Fibroblast of gingiva (primary cell): ENCODE measurements at regions not wholly inside any gene's neighbourhood (a gene's known extent, or its start where the extent isn't known, plus 50 kb on each side); places are given as distances from the start of the nearest gene placed in this dataset.

Experiments
- DNase-seq: peaks from one replicate; pipeline ENCODE4 v3.0.0-alpha.2; 2011; ENCODE audit warnings: low read depth

DNA sequence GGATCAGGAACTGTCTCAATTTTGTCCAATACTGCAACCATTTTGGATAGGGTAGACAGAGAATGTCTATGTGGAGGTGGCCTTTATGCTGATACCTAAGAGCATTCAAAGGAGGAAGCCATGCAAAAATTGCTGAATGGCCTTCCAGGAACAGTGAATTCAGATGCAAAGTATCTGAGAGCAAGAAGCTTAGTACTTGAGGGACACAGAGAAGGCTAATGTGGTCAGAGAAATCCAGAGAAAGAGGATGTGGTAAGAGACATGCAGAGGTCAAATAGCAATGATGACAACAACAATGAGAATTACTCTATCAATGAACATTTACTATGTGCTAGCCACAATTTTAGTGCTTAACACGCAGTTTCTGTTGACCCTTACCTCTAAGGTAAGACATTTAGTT is 785.6 kb upstream of the KLHL1 start:
- DNase-seq, result no peak

GRCh38 chr13:70890289-70890688 is 782.0 kb upstream of the KLHL1 start:
- no peak for DNase-seq

- no peak for DNase-seq
Observed at GRCh38 chr13:70889163-70889562, 780.9 kb upstream of the KLHL1 start.

- no peak for DNase-seq
Observed at GRCh38 chr13:70884196-70884595, 775.9 kb upstream of the KLHL1 start.

- DNase-seq, result no peak
Observed at GRCh38 chr13:70874636-70875035, 766.4 kb upstream of the KLHL1 start.

- no peak for DNase-seq
Observed at GRCh38 chr13:70864731-70865130, 756.5 kb upstream of the KLHL1 start.

DNA sequence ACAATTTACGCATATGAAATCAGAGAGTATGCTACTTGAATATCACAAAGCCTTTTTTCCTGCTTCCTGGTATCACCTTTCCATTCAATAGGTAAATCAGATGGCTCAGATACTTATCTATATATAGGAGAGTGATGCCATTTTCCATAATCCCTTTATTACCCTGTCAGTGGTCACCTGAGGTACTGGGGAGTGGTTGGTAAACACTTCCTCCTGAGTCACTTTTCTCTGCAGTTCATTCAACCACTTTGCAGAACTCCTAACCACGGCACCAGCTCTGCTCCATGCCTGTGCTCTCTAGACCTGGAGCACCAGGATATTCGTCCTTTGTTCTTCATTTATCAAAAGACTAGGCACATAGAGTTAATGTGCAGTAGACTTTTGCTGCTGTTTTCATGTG is 748.5 kb upstream of the KLHL1 start:
- no peak for DNase-seq

- DNase-seq, result no peak
Observed at GRCh38 chr13:70856025-70856424, 747.8 kb upstream of the KLHL1 start.

- DNase-seq, result no peak
Observed at GRCh38 chr13:70849222-70849621, 741.0 kb upstream of the KLHL1 start.

DNA sequence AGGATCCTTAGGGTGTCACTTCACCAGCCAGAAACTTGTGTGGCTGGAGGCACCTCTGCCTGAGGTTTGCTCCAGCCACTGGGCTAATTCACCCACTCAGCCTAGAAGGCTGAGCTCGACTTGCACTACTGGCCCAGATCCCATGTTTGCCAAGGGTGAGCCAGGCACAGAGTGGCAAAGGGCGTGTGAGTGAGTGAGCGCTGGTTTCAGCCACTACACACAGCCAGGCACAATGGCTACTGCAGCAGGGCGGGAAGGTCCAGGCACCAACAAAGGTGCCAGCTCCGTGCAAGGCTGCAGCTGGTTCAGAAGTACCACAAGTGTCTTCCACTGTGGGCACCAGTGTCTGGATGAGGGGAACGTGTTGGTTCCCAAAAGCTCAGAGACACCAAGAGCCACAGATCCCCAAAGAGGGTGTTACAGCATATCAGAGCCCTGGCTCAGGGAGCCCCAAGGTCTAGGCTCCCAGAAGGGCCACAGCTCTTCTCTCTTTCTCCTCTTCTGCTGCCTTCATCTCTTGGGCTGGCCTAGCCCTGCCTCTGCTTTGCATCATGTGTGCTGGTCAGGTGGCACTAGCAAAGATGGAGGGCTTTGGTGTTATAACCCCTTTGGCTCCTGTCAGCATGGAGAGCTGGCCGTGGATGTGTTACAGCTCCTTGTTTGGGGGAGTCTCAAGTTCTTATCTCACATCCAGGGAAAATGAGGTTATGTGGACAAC is 736.3 kb upstream of the KLHL1 start:
- DNase-seq, result no peak

GRCh38 chr13:70842062-70842644 is 733.9 kb upstream of the KLHL1 start:
- DNase-seq, result no peak

DNA sequence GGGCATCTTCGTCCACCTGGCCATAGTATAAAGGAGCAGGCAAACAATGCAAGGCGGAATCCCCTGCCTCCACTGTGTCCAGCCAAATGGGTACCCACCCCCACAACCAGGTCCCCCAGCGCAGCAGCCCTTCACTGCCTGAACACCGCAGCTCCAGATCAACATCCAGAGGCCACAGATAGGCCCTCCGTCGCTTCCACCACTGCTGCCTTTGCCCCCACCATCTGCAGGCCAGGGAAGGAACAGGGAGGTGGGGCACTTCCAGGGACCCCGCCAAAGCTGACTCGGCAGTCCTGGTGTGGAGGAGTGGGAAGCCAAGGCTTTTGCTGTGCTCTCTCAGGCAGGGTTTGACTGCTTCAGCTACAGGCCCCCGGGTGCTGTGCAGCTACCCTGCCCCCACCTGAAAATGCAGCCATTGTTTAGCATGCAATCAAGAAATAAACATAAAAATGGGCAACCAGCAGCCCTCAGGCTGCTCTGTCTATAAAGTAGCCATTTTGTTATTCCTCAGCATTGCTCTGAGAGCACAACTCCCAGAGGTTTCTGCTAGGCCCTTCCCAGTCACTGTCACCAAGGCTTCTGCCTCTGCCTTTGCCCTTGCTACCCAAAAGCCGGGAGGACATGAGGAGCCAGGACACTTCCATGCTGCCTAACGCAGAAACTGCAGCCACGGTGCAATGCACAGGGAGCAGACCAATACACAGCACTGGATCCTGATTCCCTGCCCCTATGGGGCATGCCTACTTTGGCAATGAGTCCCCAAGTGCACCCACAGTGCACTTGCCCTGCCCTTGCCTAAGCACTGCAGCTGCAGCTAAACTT is 733.2 kb upstream of the KLHL1 start:
- no peak for DNase-seq

DNA sequence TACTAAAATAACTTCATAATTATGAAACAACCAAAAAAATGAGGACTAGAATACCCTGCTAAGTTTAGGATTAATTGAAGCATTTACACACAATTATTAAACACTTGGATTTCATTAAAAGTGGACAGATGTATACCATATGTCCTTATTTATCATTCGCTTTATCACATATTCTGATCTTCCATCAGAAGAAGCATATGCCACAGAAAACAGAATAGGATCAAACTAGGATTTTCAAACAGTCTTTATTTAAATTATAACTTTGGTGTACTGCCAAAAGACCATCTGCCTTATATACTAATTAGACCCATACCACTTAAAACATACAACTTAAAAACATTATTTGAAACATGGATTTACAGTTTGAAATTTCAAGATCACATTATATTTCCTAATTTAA is 727.1 kb upstream of the KLHL1 start:
- no peak for DNase-seq

DNA sequence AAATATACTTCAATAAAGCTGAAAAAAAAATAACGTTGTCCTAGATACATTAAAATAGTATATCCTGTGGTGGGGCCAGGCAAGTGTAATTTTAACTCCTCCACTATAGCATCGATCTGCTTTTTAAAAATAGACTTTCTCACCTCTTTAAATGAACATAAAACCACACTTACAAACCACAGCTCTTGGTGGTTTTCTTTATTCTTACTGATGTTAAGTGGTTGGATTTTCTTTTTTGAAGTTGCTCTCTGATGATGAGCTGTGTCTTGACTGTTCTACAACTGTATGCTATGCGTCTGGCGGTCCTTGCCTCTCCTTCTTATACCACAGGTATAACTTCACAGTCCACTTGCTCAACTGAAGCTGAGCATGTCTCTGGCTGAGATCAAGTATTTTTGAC is 721.5 kb upstream of the KLHL1 start:
- DNase-seq, result no peak

DNA sequence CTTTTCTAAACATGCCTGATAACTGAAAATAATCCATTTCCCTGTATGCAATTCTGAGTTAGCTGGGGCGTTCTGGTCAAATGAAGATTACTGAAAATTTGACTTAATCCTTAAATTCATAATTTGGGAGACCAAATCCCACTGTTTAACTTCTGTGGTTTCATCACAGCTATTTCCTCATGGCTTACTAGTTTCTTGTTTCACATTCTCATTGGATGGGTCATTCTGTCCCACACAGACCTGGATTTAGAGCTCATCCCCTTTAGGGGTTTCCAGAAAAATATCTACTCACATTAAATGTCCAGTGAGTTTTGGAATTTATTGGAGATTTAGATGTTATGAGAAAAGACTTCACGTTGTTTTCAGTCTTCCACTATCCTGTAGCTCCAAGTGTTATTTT is 709.3 kb upstream of the KLHL1 start:
- DNase-seq, result no peak

- no peak for DNase-seq
Observed at GRCh38 chr13:70816853-70817252, 708.6 kb upstream of the KLHL1 start.

DNA sequence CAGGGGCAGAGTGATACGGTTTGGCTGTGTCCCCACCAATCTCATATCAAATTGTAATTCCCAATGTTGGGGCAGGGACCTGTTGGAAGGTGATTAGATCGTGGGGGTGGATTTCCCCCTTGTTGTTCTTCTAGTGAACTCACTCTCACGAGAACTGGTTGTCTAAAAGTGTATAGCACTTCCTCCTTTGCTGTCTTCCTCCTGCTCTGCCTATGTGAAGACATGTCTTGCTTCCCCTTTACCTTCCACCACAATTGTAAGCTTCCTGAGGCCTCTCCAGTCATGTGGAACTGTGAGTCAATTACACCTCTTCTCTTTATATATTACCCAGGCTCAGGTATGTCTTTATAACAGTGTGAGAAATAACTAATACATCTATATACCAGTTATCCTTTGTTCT is 706.4 kb upstream of the KLHL1 start:
- no peak for DNase-seq

DNA sequence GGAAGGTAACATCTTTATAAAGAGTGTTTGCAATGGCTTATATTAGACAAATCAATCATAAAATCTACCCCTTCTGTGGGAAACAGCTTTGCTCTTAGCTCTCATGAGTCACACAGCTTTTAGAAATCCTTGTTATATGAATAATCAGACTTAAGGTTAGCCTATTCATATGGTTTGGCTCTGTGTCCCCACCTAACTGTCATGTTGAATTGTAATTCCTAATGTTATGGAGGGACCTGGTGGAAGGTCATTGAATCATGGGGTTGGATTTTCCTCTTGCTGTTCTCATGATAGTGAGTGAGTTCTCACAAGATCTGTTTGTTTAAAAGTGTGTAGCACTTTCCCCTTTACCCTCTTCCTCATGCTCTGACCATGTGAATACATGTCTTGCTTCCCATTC is 704.2 kb upstream of the KLHL1 start:
- DNase-seq, result peak; percentile 4

DNA sequence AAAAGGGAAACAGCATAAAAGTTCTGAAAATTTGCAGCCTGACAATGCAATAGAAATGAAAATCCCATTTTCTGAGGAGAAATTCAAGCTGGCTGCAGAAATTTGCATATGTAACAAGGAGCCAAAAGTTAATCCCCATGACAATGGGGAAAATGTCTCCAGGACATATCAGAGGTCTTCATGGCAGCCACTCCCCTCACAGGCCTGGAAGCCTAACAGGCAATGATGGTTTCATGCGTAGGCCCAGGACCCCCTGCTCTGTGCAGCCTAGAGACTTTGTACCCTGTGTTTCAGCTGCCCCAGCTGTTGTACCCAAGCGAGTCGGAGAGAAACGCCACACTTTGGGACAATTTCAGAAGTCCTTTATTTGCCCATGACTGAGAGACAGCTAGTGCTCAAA is 701.3 kb upstream of the KLHL1 start:
- no peak for DNase-seq

DNA sequence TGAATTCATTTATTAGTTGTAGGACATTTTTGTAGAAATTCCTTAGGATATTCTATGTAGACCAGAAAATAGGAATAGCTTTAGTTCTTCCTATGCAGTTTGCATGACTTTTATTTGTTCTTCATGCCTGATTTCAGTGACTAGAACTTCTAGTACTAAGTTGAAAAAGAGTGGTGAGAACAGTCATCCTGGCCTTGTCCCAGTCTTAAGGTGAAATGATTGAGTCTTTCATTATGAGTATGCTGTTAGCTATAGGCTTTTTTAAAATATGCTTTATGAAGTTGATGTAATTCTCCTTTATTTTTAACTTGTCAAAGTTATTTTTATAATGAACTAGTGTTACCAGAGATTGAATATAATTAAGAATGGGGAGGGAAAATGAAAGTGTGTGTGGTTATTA is 690.1 kb upstream of the KLHL1 start:
- no peak for DNase-seq

GRCh38 chr13:70795484-70795883 is 687.2 kb upstream of the KLHL1 start:
- peak; percentile 9 for DNase-seq

GRCh38 chr13:70792121-70792520 is 683.9 kb upstream of the KLHL1 start:
- no peak for DNase-seq

GRCh38 chr13:70789751-70790150 is 681.5 kb upstream of the KLHL1 start:
- no peak for DNase-seq
